22Rv1 (cell line): ENCODE measurements at regions not wholly inside any gene's neighbourhood (a gene's known extent, or its start where the extent isn't known, plus 50 kb on each side); places are given as distances from the start of the nearest gene placed in this dataset.

ENCODE experiments used
- ZFX ChIP-seq: fragments of 450-650 bp; IDR thresholded peaks from 2 replicates; pipeline ENCODE4 v1.6.1; 2017; ENCODE audit warnings: antibody characterized with exemption, borderline replicate concordance
- TF ChIP-seq, protein P1 (sequence below): fragments of 450-650 bp; IDR thresholded peaks from 2 replicates; pipeline ENCODE4 v1.5.1; 2017; ENCODE audit warnings: mild to moderate bottlenecking

DNA sequence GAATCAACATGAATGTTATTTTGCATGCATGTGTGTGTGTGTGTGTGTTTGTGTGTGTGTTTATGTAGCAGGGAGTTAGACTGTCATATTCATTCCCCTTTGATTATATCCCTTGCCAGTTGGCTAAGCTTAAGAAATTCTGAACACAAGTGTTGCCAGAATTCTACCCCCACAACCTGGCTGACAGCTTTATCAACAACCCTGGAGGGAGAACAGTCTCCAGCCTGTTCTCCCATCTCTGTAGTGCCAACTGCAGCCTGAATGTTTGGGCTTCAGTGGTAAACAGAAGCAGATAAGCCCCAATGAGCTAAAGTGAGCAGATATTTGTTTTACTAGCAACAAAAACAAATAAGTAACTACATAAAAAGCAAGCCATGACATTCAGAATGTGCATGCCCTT, 162.6 kb upstream of the ABI3BP start:
- TF ChIP-seq, protein P1, sequence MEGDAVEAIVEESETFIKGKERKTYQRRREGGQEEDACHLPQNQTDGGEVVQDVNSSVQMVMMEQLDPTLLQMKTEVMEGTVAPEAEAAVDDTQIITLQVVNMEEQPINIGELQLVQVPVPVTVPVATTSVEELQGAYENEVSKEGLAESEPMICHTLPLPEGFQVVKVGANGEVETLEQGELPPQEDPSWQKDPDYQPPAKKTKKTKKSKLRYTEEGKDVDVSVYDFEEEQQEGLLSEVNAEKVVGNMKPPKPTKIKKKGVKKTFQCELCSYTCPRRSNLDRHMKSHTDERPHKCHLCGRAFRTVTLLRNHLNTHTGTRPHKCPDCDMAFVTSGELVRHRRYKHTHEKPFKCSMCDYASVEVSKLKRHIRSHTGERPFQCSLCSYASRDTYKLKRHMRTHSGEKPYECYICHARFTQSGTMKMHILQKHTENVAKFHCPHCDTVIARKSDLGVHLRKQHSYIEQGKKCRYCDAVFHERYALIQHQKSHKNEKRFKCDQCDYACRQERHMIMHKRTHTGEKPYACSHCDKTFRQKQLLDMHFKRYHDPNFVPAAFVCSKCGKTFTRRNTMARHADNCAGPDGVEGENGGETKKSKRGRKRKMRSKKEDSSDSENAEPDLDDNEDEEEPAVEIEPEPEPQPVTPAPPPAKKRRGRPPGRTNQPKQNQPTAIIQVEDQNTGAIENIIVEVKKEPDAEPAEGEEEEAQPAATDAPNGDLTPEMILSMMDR: no peak
- TF ChIP-seq ZFX: no peak
